Panc1 (cell line): ENCODE measurements at regions not wholly inside any gene's neighbourhood (a gene's known extent, or its start where the extent isn't known, plus 50 kb on each side); places are given as distances from the start of the nearest gene placed in this dataset.

Source experiments
- CTCF ChIP-seq: fragments of 450-650 bp; IDR thresholded peaks from 2 replicates; pipeline ENCODE4 v1.5.1; 2017; ENCODE audit warnings: mild to moderate bottlenecking
- POLR2AphosphoS5 ChIP-seq: IDR thresholded peaks from 2 replicates; pipeline ENCODE4 v1.6.1; 2012; ENCODE audit warnings: mild to moderate bottlenecking, low read depth, low read length, moderate library complexity
- REST ChIP-seq, 2 experiments: IDR thresholded peaks; 2 replicates each; pipeline ENCODE4 v1.6.1; 2011 to 2012; ENCODE audit warnings: low read depth in 2 of 2, control low read depth in 1 of 2, low read length in 1 of 2, mild to moderate bottlenecking in 1 of 2, moderate library complexity in 1 of 2; ENCODE audit not compliant: insufficient read depth in 1 of 2
- SIN3A ChIP-seq: IDR thresholded peaks from 2 replicates; pipeline ENCODE4 v1.6.1; 2012; ENCODE audit warnings: low read depth, mild to moderate bottlenecking, low read length, moderate library complexity, borderline replicate concordance; ENCODE audit not compliant: insufficient read depth

- TF ChIP-seq CTCF = no peak
- no peak for TF ChIP-seq SIN3A
- no peak for TF ChIP-seq POLR2AphosphoS5
- no peak for TF ChIP-seq REST (IDR thresholded peaks at IDR 0.05; ENCODE audit: insufficient read depth in 1 of 2, low read depth in 2 of 2, low read length in 1 of 2)
Observed at GRCh38 chr15:25536801-25537611, 98.2 kb upstream of the UBE3A start.
